Stimulated activated CD4-positive, alpha-beta T cell treated with anti-CD3 and anti-CD28 coated beads, Interleukin-12 subunit alpha, Interleukin-12 subunit beta, amount 100 ng/mL, for 48 hours (primary cell): ENCODE measurements at regions not wholly inside any gene's neighbourhood (a gene's known extent, or its start where the extent isn't known, plus 50 kb on each side); places are given as distances from the start of the nearest gene placed in this dataset.

Experiments used
- DNase-seq, 3 donors: peaks; one replicate each; pipeline ENCODE4 v3.0.0-alpha.2; 2020; ENCODE audit warnings: low read depth in 2 of 3, low spot score in 1 of 3

DNA sequence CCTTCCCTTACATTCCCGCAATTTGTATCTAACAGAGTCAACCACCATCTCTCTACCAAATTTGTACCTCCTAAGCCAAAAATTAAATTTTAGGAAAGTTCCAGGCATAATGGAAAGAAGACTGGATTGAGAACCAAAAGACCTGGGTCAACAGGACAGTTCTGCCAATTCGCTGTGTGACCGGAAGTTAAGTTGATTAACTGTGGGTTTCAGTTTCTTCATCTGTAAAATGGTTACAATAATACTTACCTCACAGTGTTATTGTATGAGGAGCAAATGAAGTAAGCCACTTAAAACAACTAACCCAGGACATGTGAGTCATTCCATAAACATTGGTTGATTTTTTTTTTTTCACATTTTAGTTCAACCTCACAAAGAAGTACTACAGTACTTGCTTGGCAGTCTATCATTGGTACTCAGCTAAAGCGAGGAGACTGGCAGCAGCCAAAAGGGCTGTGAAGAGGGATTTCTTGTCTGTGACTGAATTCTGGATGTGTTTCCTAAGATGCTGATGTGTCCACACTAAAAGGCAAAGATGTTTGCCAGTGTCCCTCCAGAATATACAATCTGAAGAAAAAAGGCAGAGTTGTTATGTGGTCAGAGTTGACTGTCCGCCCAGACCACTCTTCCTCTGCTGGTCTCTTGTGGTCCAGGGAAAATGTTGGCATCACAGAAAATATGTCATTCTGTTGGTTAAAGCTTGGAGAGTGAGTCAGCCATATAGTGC, 198.6 kb downstream of the TLE1 start:
- no peak for DNase-seq

DNA sequence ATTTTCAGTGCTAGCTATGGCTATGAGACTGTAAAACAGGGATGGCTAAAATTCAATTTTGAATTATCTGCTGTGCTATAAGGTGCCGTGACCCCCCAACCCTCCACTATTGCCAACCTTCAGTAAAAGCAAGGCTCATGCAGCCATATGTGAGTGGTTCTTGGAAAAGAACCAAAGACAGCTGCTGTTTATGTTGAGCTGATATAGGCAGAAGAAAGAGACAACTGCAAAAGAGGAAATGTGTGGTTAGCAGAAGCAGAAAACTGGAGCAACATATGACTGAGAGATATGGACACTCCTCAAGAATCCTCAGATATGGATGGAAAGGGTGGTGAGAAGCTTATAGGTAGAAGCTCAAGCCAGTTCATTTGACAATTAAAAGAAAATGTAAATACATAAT, 200.3 kb downstream of the TLE1 start:
- DNase-seq: no peak

DNA sequence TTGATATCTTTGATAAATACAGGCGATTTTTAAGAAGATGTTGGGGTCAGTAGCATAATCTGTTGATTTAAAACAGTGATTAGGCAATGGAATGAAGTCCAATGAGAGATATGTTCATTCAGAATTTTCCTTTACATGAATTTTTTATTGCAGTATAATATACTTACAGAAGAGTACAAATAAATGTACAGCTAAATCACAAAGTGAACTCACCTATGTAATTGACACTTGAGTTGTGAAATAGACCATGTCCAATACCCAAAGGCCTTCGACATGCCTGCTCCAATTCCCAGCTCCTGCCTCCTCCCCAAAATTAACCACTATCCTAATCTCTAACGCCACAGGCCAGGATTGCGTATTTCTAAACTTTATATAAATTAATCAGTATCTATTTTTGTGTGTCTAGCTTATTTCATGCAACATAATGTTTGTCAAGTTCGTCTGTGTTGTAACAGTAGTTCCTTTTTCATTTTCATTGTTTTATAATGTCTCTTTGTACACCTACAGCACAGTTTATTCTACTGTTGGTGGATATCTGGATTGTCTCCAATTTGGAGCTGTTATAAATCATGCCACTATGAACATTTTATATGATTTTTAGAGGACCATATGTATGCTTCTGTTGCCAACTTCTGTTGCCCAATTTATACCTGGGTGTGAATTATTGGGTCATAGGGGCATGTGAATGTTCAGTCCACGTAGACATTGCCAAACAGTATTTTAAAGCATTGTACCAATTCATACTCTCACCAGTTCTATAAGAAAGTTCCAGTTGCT, 208.3 kb downstream of the TLE1 start:
- no peak for DNase-seq

DNA sequence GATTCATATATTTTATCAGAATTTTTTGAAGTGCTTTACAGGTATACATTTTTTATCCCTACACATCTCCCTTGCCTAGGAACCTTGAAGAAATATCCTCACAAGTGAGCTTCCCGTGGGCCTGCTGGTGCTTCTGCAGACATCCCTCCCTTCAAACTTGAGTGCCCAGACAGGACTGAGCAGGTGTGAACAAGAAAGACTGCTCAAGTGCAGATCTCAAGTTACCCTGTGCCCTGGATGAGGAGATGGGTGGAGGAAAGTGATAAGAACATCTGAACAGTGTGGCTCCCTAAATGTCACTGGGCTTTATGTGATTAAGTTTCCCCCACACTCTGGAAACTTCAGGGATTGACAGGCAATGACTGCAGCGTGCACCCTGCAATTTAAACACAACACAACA, 209.8 kb downstream of the TLE1 start:
- no peak for DNase-seq

DNA sequence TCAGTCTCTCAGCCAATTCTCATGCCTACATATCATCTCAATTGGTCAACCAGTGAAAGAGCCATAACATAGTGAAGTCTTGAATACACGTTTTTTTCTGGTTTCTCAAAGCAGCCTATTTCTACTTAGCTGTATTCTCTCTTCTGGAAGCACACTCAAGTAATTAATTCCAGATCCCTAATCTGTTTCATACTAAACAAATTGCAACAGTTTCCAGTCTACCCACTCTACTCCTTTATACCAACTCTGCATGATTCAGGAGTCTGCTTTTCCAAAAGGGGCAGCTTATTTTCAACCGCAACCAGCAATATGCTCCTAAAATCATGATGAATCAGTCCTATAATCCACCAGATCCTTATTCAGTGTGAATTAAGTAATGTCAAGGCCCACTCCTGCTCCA, 211.7 kb downstream of the TLE1 start:
- no peak for DNase-seq

DNA sequence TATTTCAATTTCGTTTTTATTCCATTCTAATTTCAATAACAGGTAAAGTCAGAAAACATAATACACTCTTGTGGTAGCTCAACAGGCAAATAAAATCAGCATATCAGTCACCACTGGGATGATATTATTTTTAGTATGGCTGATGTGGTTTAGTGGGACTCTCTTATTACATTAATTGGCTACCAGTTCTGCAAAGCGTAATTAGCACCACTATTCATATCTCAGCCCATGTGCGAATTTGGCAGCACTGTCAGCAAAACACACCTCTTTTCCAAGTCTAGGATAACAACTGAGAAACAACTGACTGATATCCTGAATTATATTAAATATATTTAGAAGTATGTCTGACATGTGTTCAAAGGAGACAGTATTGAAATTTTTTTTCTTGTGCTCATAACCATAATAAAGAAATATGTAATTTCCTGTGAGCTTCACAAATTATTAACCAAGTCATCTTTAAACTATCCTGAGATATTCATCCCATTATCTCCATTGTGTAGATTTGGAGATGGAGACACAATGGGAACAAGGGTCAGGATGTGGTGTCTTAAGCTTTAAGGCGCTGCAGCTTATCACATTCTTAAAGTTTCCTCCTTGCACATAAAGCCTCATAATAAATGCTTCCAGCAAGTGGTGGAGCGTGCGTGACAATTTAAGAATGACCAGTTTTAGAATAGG, 212.4 kb downstream of the TLE1 start:
- no peak for DNase-seq

DNA sequence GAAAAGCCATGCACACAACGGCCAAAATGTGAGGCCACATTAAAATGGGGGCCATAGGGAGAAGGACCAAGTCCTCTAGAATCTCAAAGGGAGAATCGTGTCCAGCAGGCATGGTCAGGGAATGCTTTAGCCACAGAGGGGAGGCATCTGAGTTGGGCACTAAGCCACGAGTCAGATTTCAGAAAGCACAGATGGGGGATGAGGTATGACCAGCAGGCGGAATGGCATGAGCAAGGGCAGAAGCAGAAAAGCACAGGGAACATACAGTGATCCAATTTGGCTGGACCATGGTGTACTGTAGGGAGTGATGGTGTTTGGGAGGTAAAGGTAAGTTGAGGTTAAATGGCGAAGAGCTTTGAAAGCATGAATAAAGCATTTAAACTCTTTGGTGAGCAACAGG, 214.6 kb downstream of the TLE1 start:
- no peak for DNase-seq

DNA sequence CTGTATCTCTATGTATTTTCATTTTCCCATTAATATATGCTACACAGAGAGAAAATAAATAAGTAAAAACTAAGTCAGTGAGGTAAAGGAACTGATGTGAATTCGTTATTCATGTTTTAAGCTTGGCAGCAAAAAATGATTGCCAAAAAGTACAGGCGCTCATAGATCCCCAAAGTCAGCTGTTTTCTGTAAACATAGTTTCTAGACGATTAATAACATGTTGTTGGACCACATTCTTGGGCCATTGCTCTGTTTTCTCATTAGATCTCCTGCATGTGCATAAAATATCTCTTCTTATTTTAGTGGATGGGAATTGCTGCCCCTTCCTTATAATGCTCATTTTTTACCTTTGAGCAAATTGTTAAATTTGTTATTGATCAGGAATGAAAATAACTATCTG, 215.2 kb downstream of the TLE1 start:
- DNase-seq: no peak

DNA sequence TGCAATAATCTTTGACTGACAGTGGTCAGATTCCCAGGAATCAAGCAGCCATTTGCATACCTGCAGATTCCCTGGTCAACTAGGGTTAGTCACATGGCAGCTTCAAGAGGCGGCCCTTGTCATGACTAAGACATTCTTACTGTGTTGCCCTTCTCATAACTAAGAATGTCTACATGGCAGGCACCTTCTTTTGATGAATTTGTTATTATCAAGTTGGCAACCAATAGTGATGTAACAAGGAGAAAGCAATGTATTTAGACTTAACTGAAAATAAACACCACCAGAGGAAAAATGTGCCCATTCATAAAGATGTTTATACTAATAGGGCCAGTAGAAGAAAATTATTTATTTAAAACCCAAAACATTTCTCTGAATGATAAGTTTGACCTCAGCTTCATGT, 215.6 kb downstream of the TLE1 start:
- DNase-seq: no peak

DNA sequence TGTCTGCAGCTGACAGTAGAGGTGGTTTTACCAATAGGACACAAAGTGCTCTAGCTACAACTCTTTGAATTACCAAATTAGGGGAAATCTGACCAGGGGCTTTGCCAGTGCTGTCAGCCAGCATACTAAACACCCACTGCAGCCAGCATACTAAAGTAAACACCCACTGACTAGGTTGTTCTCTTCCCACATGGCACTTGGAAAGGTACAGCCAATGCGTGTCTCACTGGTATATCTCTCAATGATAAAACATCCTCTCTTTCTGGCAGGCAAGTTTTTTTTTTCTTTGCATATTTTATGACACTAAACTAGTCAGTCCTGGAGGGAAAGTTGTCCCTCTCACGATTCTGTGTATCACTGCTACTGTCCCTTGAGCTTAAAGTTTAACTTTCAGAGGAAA, 216.1 kb downstream of the TLE1 start:
- DNase-seq: no peak

DNA sequence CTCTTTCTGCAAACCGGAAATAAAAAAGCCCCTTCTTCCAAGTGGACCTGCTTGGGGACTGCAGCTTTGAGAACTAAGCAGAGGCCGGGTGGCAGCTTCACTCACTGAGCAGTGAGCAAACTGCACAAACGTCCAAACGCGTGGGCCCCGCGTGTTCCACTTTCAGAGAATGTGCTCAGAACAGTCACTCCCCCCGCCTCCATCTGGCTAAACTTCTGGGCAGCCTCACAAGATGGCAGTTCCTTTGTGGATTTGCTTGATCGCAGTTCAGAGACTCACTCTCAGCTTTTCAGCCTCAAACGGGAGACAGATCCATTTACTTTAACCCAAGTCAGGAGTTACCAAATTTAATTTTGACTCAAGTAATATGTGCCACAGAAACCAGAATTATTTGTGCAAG, 216.6 kb downstream of the TLE1 start:
- no peak for DNase-seq

DNA sequence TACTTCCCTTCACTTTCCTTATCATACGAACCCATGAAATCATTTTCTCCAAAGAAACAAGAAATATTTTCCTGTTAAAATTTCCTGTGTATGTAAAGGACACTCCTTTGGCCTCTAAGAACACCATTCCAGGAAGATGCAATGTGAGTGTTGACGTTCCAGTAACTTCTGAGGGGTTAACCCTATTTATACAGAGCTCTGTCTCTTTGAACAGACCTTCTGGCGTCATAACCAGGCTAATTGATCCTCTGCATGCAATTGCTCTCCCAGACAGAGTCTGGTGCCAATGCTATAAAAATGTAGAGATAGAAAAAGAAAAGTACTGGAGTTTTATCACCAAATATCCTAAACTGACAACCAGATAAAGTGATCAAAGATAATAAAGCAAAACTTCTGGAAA, 218.5 kb downstream of the TLE1 start:
- DNase-seq: no peak

DNA sequence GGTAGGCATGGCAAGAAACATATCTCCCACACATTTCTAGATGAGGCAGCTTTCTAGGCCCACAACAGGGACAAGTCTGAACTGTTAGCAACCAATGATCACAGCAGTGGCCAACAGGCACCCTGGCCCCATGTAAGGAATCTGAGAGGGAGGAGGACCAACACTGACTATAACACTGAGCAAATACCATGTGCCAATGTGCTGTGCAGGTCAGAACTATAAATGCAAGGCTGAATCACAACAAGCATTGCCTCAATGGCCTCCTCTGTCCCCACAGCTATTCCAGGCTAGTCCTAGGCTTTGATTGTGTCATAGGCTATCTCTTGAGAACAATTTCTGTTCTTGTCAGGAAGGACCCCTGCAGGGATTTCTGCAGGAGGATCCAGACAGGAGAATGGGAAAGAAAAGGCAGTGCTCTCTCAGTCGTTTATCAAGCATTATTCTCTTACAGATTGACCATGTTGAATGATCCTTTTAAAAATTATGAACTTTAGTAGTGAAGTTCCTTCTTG, 221.2 kb downstream of the TLE1 start:
- DNase-seq: no peak

DNA sequence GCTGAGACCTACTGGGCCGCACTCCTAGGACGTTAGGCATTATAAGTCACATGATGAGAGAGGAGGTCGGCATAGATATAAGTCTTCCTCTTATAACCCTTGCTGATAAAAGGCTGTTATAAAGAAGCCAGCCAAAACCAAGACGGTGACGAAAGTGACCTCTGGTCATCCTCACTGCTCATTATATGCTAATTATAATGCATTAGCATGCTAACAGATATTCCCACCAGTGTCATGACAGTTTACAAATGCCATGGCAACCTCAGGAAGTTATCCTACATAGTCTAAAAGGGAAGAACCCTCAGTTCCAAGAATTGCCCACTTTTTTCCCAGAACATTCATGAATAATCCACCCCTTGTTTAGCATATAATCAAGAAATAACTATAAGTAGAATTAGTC, 222.4 kb downstream of the TLE1 start:
- DNase-seq: no peak

DNA sequence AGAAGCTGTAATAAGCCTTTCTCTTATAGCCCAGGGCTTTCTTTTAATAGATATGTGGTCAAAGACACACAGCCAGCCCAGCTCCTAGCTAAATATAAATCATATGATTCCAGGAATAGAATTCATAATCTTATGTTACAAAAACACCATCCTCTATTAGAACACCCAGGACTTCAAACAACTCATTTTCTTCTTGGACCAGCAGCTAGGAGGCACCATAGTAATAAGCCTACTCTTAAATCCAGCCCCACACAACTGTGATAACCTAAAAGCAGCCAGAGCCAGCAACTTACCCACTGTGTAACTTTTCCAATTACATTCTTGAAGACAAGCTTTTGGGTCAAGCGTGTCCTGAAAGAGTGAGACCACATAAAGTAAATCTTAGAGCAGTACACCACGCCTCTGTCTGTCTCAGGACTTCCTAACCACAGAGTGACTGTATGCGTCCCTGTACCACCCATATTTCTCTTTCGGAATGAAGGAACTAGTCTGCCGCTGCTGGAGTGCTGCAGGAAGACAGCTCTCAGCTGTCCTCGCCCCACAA, 223.8 kb downstream of the TLE1 start:
- no peak for DNase-seq

DNA sequence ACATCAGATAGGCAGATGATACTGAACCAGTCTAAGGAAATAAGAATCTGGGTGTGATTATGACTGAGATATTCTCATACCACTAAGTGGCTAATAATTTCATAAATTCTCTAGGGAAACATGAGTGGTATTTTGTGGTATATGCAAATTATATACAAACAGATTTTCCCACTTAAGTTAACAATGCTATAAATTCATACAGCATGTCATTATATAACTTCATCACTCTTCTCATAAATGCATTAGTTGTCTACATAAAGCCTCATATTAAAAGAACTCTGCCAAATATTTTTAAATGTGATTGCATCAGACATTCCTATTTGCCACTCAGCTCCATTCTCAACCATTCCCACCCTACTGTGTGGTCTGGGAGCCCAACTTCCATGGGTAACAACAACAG, 226.5 kb downstream of the TLE1 start:
- no peak for DNase-seq

DNA sequence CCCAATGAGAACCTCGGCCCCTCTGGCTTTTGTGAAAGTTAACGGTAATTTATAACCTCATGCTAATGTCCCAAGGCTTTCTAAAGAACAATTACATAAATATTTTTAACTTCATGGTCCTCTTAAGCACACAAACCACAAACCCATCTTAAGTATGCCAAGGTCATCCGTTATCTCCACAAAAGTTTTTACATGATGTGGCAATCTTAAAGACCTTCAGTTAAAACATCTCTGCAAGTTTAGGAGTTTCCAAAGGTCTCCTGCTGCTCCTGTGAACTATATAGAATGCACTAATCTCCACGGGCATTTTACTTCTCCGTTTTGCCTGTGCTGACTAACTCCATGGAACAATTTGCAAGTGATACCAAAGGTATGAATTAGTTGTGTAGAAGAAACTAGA, 228.2 kb downstream of the TLE1 start:
- DNase-seq: no peak

DNA sequence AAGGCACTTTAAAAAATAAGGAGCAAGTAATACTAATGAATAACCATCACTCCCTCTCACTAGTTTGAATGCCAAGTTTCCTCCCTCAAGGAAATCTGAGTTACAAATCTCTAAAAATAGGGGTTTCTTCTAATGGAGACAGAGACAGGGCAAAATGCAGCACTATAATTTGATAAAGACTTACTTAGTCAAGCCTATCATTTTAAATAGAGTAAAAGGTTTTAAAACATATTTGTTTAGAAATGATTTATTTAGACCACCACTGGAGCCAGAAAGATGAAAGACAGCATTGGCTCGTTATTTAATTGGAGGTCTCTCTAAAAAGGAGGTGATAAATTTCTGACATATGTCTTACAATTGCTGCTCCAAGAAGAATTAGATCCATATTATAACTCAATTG, 228.7 kb downstream of the TLE1 start:
- DNase-seq: no peak

DNA sequence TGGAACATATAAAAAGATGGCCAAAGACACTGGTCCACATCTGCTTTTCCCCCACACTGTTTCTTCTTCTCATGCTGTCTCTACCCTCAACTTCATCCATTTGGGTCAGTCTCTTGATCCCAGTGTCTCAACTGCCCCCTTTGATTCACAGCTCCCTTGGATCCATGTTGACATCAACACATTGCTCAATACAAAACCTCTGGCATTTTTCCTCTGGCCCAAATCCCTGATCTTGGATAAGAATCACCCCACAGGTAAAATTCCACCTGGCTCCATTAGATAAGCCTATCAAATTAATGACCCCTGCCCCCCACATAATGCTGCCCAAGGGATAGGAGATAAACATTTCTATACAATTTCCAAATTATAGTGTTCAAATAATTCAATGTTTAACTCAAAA, 229.8 kb downstream of the TLE1 start:
- no peak for DNase-seq

DNA sequence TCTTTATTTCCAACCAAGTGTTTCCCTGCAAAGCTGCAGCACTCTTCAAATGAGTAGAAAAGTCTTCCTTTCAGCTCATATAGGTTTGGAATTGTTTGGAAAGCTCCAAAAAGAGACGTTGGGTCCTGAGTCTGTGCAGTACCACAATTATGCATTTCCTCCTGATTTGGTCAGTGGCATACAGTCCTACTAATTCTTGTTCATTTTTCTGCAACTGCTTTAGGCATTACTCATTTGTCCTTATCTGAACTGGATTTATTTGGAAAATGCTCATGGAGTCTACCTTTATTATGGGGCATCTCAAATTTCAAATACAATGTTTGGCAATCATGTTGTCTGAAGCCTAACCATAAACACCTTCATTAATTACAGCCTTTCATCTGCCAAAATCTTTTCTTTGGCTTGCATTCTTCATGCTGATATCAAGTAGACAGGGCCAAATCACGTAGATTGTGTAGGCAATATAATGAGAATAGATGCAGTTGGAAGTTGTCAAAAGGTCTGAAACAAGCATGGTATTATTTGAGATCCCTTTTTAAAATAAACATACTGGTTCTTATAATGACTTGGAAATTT, 232.8 kb downstream of the TLE1 start:
- DNase-seq: no peak

DNA sequence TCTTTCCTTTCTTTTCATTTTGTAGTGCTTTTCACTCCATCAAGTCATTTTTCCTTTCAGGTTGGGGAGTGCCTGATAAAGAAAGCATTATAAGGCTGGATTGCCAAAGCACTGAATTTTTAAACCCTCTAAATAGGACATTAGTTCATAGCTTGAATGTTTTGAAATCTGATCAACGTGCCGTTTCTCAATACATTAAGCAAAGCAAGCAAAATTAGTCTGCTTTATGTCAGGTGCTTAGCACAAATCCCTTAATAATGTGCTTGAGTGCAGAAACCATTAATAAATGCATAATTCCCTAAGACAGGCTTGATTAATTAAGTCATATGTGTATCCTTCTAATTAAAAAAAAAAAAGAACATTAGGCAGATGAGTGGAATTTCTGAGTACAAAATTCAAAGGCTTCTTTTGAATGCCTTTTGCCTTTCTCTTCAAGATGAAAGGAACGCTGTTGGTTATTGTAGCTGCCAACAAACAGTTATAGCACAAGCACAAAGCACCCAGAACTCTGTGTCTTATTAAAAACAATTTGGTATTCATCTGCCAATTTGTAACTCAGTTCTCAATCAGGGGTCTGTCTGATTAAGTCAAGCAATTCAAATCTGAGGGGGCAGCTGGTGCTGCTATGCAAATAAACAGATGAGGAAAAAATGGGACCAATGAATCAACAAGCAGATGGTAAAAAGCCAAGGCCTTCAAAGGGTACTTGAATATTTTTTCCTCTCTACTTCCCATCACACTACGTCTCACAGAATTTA, 233.7 kb downstream of the TLE1 start:
- no peak for DNase-seq
